AG04450 (cell line): ENCODE measurements at regions not wholly inside any gene's neighbourhood (a gene's known extent, or its start where the extent isn't known, plus 50 kb on each side); places are given as distances from the start of the nearest gene placed in this dataset.

Experiments
- CTCF ChIA-PET: fragments of 300-600, 350-600 bp; formaldehyde crosslinking; extraction: SDS; loops from one replicate; lab custom pipeline; 2022; ENCODE audit warnings: antibody characterized with exemption, inconsistent platforms; lab: Charles Lee
- POLR2A ChIA-PET: fragments of 350-600 bp; formaldehyde crosslinking; extraction: SDS; loops from one replicate; lab custom pipeline; 2021; ENCODE audit warnings: antibody characterized with exemption, inconsistent platforms; lab: Yijun Ruan, JAX
- DNase-seq: peaks from one replicate; pipeline ENCODE4 v3.0.0-alpha.2; 2011; ENCODE audit warnings: low read depth, low spot score
- H3K27ac ChIP-seq: one replicate; pipeline ENCODE4 v1.5.1; 2012; ENCODE audit warnings: low read depth, low read length, control low read depth
- H3K27me3 ChIP-seq: one replicate; pipeline ENCODE4 v1.6.0; 2012; ENCODE audit warnings: low read length; ENCODE audit not compliant: control insufficient read depth, insufficient read depth
- H3K4me3 ChIP-seq: 2 replicates; pipeline ENCODE4 v1.5.1; 2011; ENCODE audit warnings: mild to moderate bottlenecking, low read depth, low read length, control low read depth
- H3K9me3 ChIP-seq: 2 replicates; pipeline ENCODE4 v1.5.1; 2012; ENCODE audit warnings: low read length; ENCODE audit not compliant: control insufficient read depth, insufficient read depth
- TF ChIP-seq, protein P1 (sequence below): IDR thresholded peaks from 2 replicates; pipeline ENCODE4 v1.5.1; 2011; ENCODE audit warnings: low read depth, low read length, control low read depth, inconsistent platforms

DNA sequence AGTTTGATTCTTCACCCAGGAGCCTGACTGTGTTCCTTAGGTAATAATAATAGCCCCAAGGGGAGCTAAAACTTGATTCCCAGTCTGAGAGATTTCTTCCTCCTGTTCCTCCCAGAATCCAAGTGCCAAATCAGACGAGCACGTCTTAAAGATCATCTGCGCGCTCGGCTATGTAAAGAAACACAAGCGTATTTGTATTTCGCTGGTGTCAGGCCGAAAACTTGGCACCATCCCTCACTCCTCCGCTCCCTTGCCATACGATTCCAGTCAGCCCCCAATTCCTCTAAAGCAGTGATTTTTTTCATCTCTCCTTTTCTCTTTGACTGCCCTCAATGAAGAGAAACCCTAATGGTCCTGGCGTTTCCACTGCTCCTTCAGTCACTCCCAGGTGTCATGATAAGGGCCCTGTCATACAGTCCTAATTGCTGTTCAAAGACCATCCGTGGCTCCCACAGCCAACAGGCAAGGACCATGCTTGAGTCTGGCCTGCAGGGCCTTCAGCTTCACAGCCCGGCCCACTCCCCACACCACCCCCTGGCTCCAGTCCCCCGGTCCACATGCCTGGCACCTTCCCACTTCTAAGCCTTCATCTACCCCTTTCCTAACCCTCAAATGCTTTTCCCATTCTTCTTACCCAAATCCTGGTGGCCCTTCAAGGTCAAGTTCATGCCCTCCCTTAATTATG lies 130.8 kb upstream of the ID2 start:
- no peak overlapping the region for H3K4me3 ChIP-seq
- no peak overlapping the region for H3K27ac ChIP-seq
- CTCF ChIA-PET, result no interaction called here
- peaks cover 2% of the 10 kb centered on the region for H3K27me3 ChIP-seq
- no peaks in the 10 kb centered on the region; the same call in 1 of the 2 replicates for H3K9me3 ChIP-seq
- TF ChIP-seq, protein P1, sequence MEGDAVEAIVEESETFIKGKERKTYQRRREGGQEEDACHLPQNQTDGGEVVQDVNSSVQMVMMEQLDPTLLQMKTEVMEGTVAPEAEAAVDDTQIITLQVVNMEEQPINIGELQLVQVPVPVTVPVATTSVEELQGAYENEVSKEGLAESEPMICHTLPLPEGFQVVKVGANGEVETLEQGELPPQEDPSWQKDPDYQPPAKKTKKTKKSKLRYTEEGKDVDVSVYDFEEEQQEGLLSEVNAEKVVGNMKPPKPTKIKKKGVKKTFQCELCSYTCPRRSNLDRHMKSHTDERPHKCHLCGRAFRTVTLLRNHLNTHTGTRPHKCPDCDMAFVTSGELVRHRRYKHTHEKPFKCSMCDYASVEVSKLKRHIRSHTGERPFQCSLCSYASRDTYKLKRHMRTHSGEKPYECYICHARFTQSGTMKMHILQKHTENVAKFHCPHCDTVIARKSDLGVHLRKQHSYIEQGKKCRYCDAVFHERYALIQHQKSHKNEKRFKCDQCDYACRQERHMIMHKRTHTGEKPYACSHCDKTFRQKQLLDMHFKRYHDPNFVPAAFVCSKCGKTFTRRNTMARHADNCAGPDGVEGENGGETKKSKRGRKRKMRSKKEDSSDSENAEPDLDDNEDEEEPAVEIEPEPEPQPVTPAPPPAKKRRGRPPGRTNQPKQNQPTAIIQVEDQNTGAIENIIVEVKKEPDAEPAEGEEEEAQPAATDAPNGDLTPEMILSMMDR, result no peak
- DNase-seq, result no peak
- POLR2A ChIA-PET, result no interaction called here

DNA sequence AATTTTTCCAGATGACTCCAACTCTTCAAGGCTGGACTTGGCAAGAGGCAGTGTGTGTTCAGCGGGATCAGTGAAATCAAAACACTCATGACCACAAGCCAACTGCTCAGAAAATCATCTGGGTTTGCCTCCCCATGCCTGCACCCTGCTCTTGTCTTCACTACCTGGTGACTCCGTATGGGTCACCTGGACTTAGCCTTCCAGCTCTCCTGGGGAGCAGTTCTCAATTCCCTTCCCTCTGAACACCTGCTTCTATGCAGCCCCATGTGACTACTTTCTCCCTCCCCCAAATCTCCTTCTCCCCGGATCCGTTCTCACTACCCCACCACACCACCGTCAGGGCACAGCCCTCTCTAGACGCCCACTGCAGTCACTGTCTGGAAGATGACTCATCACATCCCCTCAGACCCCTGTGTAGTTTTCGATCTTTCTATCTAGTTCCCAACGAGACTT lies 130.2 kb upstream of the ID2 start:
- TF ChIP-seq, protein P1, result no peak
- Histone ChIP-seq H3K27ac (no peak overlapping the region), H3K27me3 (peaks cover 2% of the 10 kb centered on the region), H3K9me3 (no peaks in the 10 kb centered on the region; the same call in 1 of the 2 replicates), H3K4me3 (no peak overlapping the region)
- ChIA-PET POLR2A (no interaction called here), CTCF (no interaction called here)
- DNase-seq, result no peak

DNA sequence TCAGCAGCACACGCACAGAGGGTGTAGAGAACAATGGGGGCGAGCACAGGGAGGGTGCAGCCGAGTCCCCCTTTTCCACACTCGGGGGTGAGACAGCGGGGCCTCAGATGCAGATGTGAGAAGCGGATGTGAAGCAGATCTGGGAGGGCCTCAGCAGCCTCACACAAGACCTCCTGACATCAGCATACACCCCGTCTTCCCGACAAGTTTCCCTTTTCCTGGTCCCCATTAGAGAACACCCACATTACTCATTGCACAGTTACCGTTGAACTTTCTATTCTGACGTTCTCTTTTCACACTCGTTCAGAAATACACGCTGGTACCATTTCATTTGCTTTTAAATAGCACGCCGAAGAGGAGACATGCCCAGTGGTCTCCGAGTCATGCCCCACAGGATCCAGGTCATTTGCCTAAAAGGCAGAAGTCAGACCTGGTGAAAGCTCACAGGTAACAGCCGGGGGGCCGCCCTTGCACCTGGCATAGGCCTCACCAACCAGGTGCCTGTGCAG lies 129.5 kb upstream of the ID2 start:
- POLR2A ChIA-PET, result no interaction called here
- H3K4me3 ChIP-seq, result no peak overlapping the region
- H3K9me3 ChIP-seq, result no peaks in the 10 kb centered on the region; the same call in 1 of the 2 replicates
- DNase-seq, result no peak
- H3K27ac ChIP-seq, result no peak overlapping the region
- CTCF ChIA-PET, result no interaction called here
- H3K27me3 ChIP-seq, result peaks cover 2% of the 10 kb centered on the region
- TF ChIP-seq, protein P1, result no peak

DNA sequence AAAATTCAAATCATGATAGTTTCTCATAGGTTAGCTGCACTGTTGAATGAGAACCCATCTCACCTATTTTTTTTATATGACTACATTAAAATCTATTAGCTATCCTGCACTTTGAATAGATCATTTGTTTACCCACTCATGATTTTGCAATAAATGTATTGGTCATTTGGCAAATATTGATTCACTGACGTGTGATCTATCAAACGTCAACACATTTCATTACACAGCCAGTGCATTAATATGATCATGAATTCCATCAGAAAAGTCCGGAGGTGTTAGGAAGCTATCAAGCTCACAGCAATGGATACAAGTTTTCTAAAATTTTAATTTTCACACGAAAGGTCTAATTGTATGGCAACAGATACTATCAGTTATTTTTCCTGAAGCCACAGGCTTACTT lies 128.2 kb upstream of the ID2 start:
- Histone ChIP-seq H3K9me3 (peaks cover 4% of the 10 kb centered on the region), H3K4me3 (no peak overlapping the region), H3K27me3 (peaks cover 2% of the 10 kb centered on the region), H3K27ac (no peak overlapping the region)
- ChIA-PET POLR2A (no interaction called here), CTCF (no interaction called here)
- TF ChIP-seq, protein P1, result no peak
- no peak for DNase-seq

DNA sequence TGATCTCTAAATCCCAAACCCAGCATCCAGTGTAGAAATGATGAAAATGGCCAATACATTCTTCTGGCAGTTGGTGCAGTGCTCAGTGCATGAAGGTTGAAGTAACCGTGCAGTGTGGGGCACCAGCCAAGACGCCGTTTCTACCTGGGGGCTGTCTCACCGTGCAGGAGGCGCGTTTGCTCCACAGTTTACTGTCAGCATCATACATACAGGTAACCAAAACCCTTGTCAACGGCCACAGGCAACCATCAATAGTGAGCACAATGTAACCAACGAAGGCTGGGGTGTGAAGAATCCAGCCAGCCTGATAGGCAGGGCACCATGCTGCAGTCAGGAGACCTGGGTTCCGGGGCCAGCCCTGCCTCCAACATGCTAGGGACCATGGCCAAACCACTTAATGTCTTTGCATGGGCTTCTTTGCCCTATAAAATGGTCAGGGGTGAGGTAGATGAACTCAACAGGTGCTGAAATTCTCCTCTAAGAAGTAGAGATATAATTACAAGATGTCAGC lies 127.5 kb upstream of the ID2 start:
- CTCF ChIA-PET, result no interaction called here
- no peak for DNase-seq
- H3K9me3 ChIP-seq, result peaks cover 4% of the 10 kb centered on the region
- no peak overlapping the region for H3K27ac ChIP-seq
- TF ChIP-seq, protein P1, result no peak
- H3K4me3 ChIP-seq, result no peak overlapping the region
- POLR2A ChIA-PET, result no interaction called here
- peaks cover 2% of the 10 kb centered on the region for H3K27me3 ChIP-seq
